ENCODE measurements at regions not wholly inside any gene's neighbourhood (a gene's known extent, or its start where the extent isn't known, plus 50 kb on each side); places are given as distances from the start of the nearest gene placed in this dataset.

- Histone ChIP-seq H3K9me3 (no peaks in the 10 kb centered on the region), H3K4me1 (no peaks in the 10 kb centered on the region), H3K27ac (no peak overlapping the region), H3K9ac (ENCODE audit: low read depth in 2 of 2, low read length in 2 of 2) (no peak overlapping the region), H3K36me3 (no peaks in the 10 kb centered on the region), H3K4me3 (no peak overlapping the region), H3K27me3 (no peaks in the 10 kb centered on the region)
- DNase-seq, result no peak
- intact Hi-C loops (cut with DNase I), result no loop called here
- no peak for TF ChIP-seq CTCF (IDR thresholded peaks at IDR 0.05)
Measured at GRCh38 chr18:29083545-29083944, 906.6 kb upstream of the CDH2 start.

GRCh38 chr18:29080946-29081345, 904.0 kb upstream of the CDH2 start:
- H3K9ac ChIP-seq (ENCODE audit: low read depth in 2 of 2, low read length in 2 of 2), result no peak overlapping the region
- no peak for TF ChIP-seq CTCF (IDR thresholded peaks at IDR 0.05)
- no peaks in the 10 kb centered on the region for H3K27me3 ChIP-seq
- H3K4me3 ChIP-seq, result no peak overlapping the region
- intact Hi-C loops (cut with DNase I), result no loop called here
- H3K36me3 ChIP-seq, result no peaks in the 10 kb centered on the region
- no peaks in the 10 kb centered on the region for H3K4me1 ChIP-seq
- no peak overlapping the region for H3K27ac ChIP-seq
- no peaks in the 10 kb centered on the region for H3K9me3 ChIP-seq
- no peak for DNase-seq

GRCh38 chr18:29078273-29078672, 901.3 kb upstream of the CDH2 start:
- no peaks in the 10 kb centered on the region for H3K9me3 ChIP-seq
- no peak overlapping the region for H3K4me3 ChIP-seq
- no peak for TF ChIP-seq CTCF (IDR thresholded peaks at IDR 0.05)
- H3K27me3 ChIP-seq, result no peaks in the 10 kb centered on the region
- H3K36me3 ChIP-seq, result no peaks in the 10 kb centered on the region
- H3K27ac ChIP-seq, result no peak overlapping the region
- H3K4me1 ChIP-seq, result no peaks in the 10 kb centered on the region
- no peak for DNase-seq
- intact Hi-C loops (cut with DNase I), result no loop called here
- no peak overlapping the region for H3K9ac ChIP-seq (ENCODE audit: low read depth in 2 of 2, low read length in 2 of 2)

GRCh38 chr18:29077344-29077743, 900.4 kb upstream of the CDH2 start:
- DNase-seq, result no peak
- Histone ChIP-seq H3K9ac (ENCODE audit: low read depth in 2 of 2, low read length in 2 of 2) (no peak overlapping the region), H3K27me3 (no peaks in the 10 kb centered on the region), H3K36me3 (no peaks in the 10 kb centered on the region), H3K4me3 (no peak overlapping the region), H3K27ac (no peak overlapping the region), H3K4me1 (no peaks in the 10 kb centered on the region), H3K9me3 (no peaks in the 10 kb centered on the region)
- no peak for TF ChIP-seq CTCF (IDR thresholded peaks at IDR 0.05)
- intact Hi-C loops (cut with DNase I), result no loop called here

- Histone ChIP-seq H3K4me3 (no peak overlapping the region), H3K9ac (ENCODE audit: low read depth in 2 of 2, low read length in 2 of 2) (no peak overlapping the region), H3K4me1 (no peaks in the 10 kb centered on the region), H3K27me3 (no peaks in the 10 kb centered on the region), H3K27ac (no peak overlapping the region), H3K36me3 (no peaks in the 10 kb centered on the region), H3K9me3 (no peaks in the 10 kb centered on the region)
- no peak for TF ChIP-seq CTCF (IDR thresholded peaks at IDR 0.05)
- intact Hi-C loops (cut with DNase I), result no loop called here
- no peak for DNase-seq
Measured at GRCh38 chr18:29076645-29077044, 899.7 kb upstream of the CDH2 start.

GRCh38 chr18:29074147-29074546, 897.2 kb upstream of the CDH2 start:
- Histone ChIP-seq H3K36me3 (no peaks in the 10 kb centered on the region), H3K4me1 (no peaks in the 10 kb centered on the region), H3K9me3 (no peaks in the 10 kb centered on the region), H3K27me3 (no peaks in the 10 kb centered on the region), H3K27ac (no peak overlapping the region), H3K4me3 (no peak overlapping the region), H3K9ac (ENCODE audit: low read depth in 2 of 2, low read length in 2 of 2) (no peak overlapping the region)
- intact Hi-C loops (cut with DNase I), result no loop called here
- no peak for DNase-seq
- no peak for TF ChIP-seq CTCF (IDR thresholded peaks at IDR 0.05)

Measured in colonic mucosa (tissue), 4 donors.